Neuronal stem cell (in vitro differentiated cells): ENCODE measurements at regions not wholly inside any gene's neighbourhood (a gene's known extent, or its start where the extent isn't known, plus 50 kb on each side); places are given as distances from the start of the nearest gene placed in this dataset.
"Not testable (repeated sequence)": the region's sequence is repeated elsewhere in the genome, so short reads cannot be mapped to it uniquely, and the experiment has no call there.

Experiments
- DNase-seq: peaks from one replicate; pipeline ENCODE4 v3.0.0-alpha.2; 2013; ENCODE audit warnings: low spot score
- H2AFZ ChIP-seq: one replicate; pipeline ENCODE4 v1.6.1; 2013; ENCODE audit warnings: mild to moderate bottlenecking, low read length, inconsistent platforms
- H2AK5ac ChIP-seq: 2 replicates; pipeline ENCODE4 v1.6.1; 2013; ENCODE audit warnings: low read depth, mild to moderate bottlenecking, inconsistent platforms, low read length, moderate library complexity, mixed read lengths
- H2BK120ac ChIP-seq: 2 replicates; pipeline ENCODE4 v1.6.1; 2013; ENCODE audit warnings: low read depth, mild to moderate bottlenecking, inconsistent platforms, low read length, moderate library complexity, mixed read lengths
- H2BK12ac ChIP-seq: one replicate; pipeline ENCODE4 v1.6.1; 2013; ENCODE audit warnings: low read length, inconsistent platforms
- H2BK15ac ChIP-seq: 2 replicates; pipeline ENCODE4 v1.6.1; 2013; ENCODE audit warnings: mild to moderate bottlenecking, low read length, inconsistent platforms, mixed read lengths
- H2BK5ac ChIP-seq: one replicate; pipeline ENCODE4 v1.6.1; 2013; ENCODE audit warnings: inconsistent platforms, mild to moderate bottlenecking, low read length, moderate library complexity
- H3K14ac ChIP-seq: one replicate; pipeline ENCODE4 v1.6.1; 2013; ENCODE audit warnings: low read length, inconsistent platforms
- H3K18ac ChIP-seq: 2 replicates; pipeline ENCODE4 v1.6.1; 2013; ENCODE audit warnings: low read length, inconsistent platforms
- H3K23ac ChIP-seq: 2 replicates; pipeline ENCODE4 v1.6.1; 2013; ENCODE audit warnings: low read depth, mild to moderate bottlenecking, mixed read lengths, low read length, inconsistent platforms; ENCODE audit not compliant: poor library complexity
- H3K27ac ChIP-seq: replicated peaks from 3 replicates; pipeline ENCODE4 v1.5.1; 2013; ENCODE audit warnings: low read length, inconsistent platforms
- H3K27me3 ChIP-seq, 3 experiments: 2 replicates each; pipeline ENCODE4 v1.6.1; 2013; ENCODE audit warnings: low read length in 3 of 3, mild to moderate bottlenecking in 2 of 3, inconsistent platforms in 1 of 3, low read depth in 1 of 3, mixed read lengths in 1 of 3, moderate library complexity in 1 of 3; ENCODE audit not compliant: control insufficient read depth in 3 of 3, insufficient read depth in 3 of 3
- H3K36me3 ChIP-seq, 2 donors: replicated peaks in 1 of 2; 2 replicates each; pipeline ENCODE4 v1.6.1; 2013; ENCODE audit warnings: low read length in 2 of 2; ENCODE audit not compliant: control insufficient read depth in 2 of 2, insufficient read depth in 2 of 2
- H3K4ac ChIP-seq: 2 replicates; pipeline ENCODE4 v1.6.1; 2013; ENCODE audit warnings: inconsistent platforms, mild to moderate bottlenecking, low read length, moderate library complexity
- H3K4me1 ChIP-seq, 2 donors: 1 replicate in 1 of 2; 2 replicates in 1 of 2; pipeline ENCODE4 v1.6.1; 2013; ENCODE audit warnings: low read length in 2 of 2, low read depth in 1 of 2; ENCODE audit not compliant: control insufficient read depth in 2 of 2, insufficient read depth in 1 of 2
- H3K4me2 ChIP-seq: one replicate; pipeline ENCODE4 v1.6.1; 2013; ENCODE audit warnings: mild to moderate bottlenecking, low read length, inconsistent platforms; ENCODE audit not compliant: insufficient read depth, poor library complexity, severe bottlenecking
- H3K4me3 ChIP-seq, 2 donors: 2 replicates each; pipeline ENCODE4 v1.5.1; 2013; ENCODE audit warnings: low read length in 2 of 2, mild to moderate bottlenecking in 2 of 2, inconsistent platforms in 1 of 2, moderate library complexity in 1 of 2
- H3K79me1 ChIP-seq: one replicate; pipeline ENCODE4 v1.6.1; 2013; ENCODE audit warnings: low read depth, mild to moderate bottlenecking, inconsistent platforms, low read length, moderate library complexity
- H3K9ac ChIP-seq: one replicate; pipeline ENCODE4 v1.6.1; 2013; ENCODE audit warnings: mild to moderate bottlenecking, low read depth, low read length, inconsistent platforms; ENCODE audit not compliant: poor library complexity
- H3K9me3 ChIP-seq, 2 donors: replicated peaks in 1 of 2; 2 replicates each; pipeline versions ENCODE3 to v1.6.1; 2013; ENCODE audit warnings: low read length in 2 of 2, mild to moderate bottlenecking in 2 of 2, inconsistent platforms in 1 of 2, low read depth in 1 of 2, mixed read lengths in 1 of 2, moderate library complexity in 1 of 2; ENCODE audit not compliant: control insufficient read depth in 2 of 2, insufficient read depth in 1 of 2
- H4K8ac ChIP-seq: one replicate; pipeline ENCODE4 v1.6.1; 2013; ENCODE audit warnings: low read depth, mild to moderate bottlenecking, inconsistent platforms, low read length, moderate library complexity
- H4K91ac ChIP-seq: one replicate; pipeline ENCODE4 v1.6.1; 2013; ENCODE audit warnings: low read length, low read depth, mild to moderate bottlenecking, inconsistent platforms; ENCODE audit not compliant: poor library complexity
- WGBS, 2 donors: extraction: QIAGEN DNeasy Blood & Tissue Kit; methylation state at CpG; one replicate each; pipeline ENCODE4 v1.1.7; 2013; ENCODE audit warnings: missing lambda C conversion rate in 2 of 2, mixed read lengths in 1 of 2; ENCODE audit not compliant: insufficient read length in 2 of 2, insufficient replicate concordance in 1 of 2; ENCODE audit errors: extremely low coverage in 2 of 2; 5-methylcytosine and 5-hydroxymethylcytosine counted together

- Histone ChIP-seq H3K27me3 (peaks cover 0 to 2% (median 0%) of the 10 kb centered on the region in 3 experiments), H3K36me3 (no peaks in the 10 kb centered on the region), H3K4me2 (no peak overlapping the region), H3K23ac (no peak overlapping the region), H3K4me1 (no peaks in the 10 kb centered on the region), H3K18ac (no peak overlapping the region), H2AK5ac (no peak overlapping the region), H3K4ac (no peak overlapping the region), H2BK15ac (no peak overlapping the region), H3K14ac (no peak overlapping the region), H3K9me3 (peaks cover 0 to 7% of the 10 kb centered on the region in 2 donors), H3K4me3 (no peak overlapping the region), H4K8ac (no peak overlapping the region), H2AFZ (peak overlapping the region; percentile 15), H3K9ac (no peak overlapping the region), H3K79me1 (no peaks in the 10 kb centered on the region), H3K27ac (no peak overlapping the region), H2BK12ac (no peak overlapping the region), H4K91ac (no peak overlapping the region), H2BK5ac (no peak overlapping the region), H2BK120ac (no peak overlapping the region)
- WGBS, 2 donors, result no CpG with 5 or more reads among the region's 1 CpG
- no peak for DNase-seq
Measured at GRCh38 chr7:67662804-67663203, 666.2 kb downstream of the TYW1 start.

DNA sequence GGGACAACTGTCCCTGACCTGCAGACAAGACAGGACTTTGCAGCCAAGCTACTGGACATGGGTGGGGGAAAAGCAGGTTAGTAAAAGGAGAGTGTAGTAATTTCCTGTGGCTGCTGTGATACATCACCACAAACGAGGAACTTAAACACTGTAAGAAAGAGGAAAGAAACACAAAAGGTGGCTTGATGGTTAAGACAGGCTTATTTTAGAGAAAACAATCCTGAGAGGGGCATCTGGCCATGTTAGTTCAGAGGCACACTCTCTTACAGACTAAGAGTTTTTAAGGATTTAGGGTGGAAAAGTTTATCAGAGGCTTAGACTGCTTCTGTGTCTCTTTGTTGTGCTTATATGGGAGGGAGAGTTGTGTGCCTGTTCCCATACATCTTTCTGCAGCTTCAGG, 667.0 kb downstream of the TYW1 start:
- Histone ChIP-seq H4K91ac (no peak overlapping the region), H3K14ac (no peak overlapping the region), H3K4ac (no peak overlapping the region), H3K27ac (no peak overlapping the region), H2AFZ (no peak overlapping the region), H3K9me3 (peaks cover 0 to 7% of the 10 kb centered on the region in 2 donors), H4K8ac (no peak overlapping the region), H3K4me3 (no peak overlapping the region), H3K4me1 (no peaks in the 10 kb centered on the region), H2BK12ac (no peak overlapping the region), H3K18ac (no peak overlapping the region), H2BK15ac (no peak overlapping the region), H3K4me2 (no peak overlapping the region), H3K9ac (no peak overlapping the region), H2AK5ac (no peak overlapping the region), H3K79me1 (no peaks in the 10 kb centered on the region), H2BK120ac (no peak overlapping the region), H3K27me3 (peaks cover 0 to 2% (median 0%) of the 10 kb centered on the region in 3 experiments), H3K23ac (no peak overlapping the region), H2BK5ac (no peak overlapping the region), H3K36me3 (no peaks in the 10 kb centered on the region)
- no CpG with 5 or more reads among the region's 1 CpG for WGBS, 2 donors
- no peak for DNase-seq

DNA sequence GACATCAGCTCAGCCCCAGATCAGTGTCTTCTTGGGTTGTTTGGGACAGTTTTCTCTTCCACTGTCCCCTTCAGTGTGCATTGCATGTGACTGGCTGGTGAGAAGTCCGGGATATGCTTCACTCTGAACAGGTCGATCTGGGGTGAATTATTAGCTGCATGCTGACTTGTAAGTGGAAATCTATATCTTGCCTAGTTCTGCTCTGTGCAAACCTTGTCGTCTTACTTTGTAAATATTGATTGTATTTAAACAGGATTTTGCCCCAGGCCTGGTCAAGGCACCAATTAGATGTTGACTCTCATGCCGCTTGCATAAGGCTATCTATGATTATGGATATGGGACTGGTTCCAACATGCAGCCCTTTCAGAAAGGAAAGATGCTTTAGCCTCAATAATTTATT, 669.7 kb downstream of the TYW1 start:
- H3K18ac ChIP-seq, H3K4me2 ChIP-seq, H2BK12ac ChIP-seq, DNase-seq, H3K14ac ChIP-seq, H3K79me1 ChIP-seq, H4K91ac ChIP-seq, H3K27ac ChIP-seq, H2AK5ac ChIP-seq, H2BK120ac ChIP-seq, H3K4me1 ChIP-seq, H4K8ac ChIP-seq, H3K9me3 ChIP-seq, H2BK5ac ChIP-seq, H2AFZ ChIP-seq, H3K27me3 ChIP-seq, H3K4me3 ChIP-seq, H2BK15ac ChIP-seq, H3K4ac ChIP-seq, H3K9ac ChIP-seq, H3K23ac ChIP-seq, H3K36me3 ChIP-seq: not testable (repeated sequence)
- WGBS, 2 donors, result no CpG with 5 or more reads among the region's 4 CpGs

GRCh38 chr7:67671006-67671548, 674.4 kb downstream of the TYW1 start:
- Histone ChIP-seq H2BK5ac (no peak overlapping the region), H3K27ac (no peak overlapping the region), H2AFZ (no peak overlapping the region), H3K4me2 (no peak overlapping the region), H3K36me3 (no peaks in the 10 kb centered on the region), H3K79me1 (no peaks in the 10 kb centered on the region), H3K4me1 (no peaks in the 10 kb centered on the region), H3K18ac (no peak overlapping the region), H2BK120ac (no peak overlapping the region), H2BK15ac (no peak overlapping the region), H4K8ac (no peak overlapping the region), H3K9ac (no peak overlapping the region), H3K14ac (no peak overlapping the region), H3K4ac (no peak overlapping the region), H2AK5ac (no peak overlapping the region), H3K23ac (no peak overlapping the region), H2BK12ac (no peak overlapping the region), H4K91ac (no peak overlapping the region), H3K27me3 (no peaks in the 10 kb centered on the region), H3K4me3 (no peak overlapping the region), H3K9me3 (peaks cover 0 to 3% of the 10 kb centered on the region in 2 donors)
- no CpG with 5 or more reads among the region's 4 CpGs for WGBS, 2 donors
- no peak for DNase-seq
